MM.1S (cell line): ENCODE measurements at regions not wholly inside any gene's neighbourhood (a gene's known extent, or its start where the extent isn't known, plus 50 kb on each side); places are given as distances from the start of the nearest gene placed in this dataset.

Source experiments
- CTCF ChIP-seq: fragments of 300-600 bp; sonication (generic); IDR thresholded peaks from 2 replicates; pipeline ENCODE4 v1.5.1; 2016; ENCODE audit warnings: antibody characterized with exemption, low read length, mixed read lengths
- EZH2 ChIP-seq: fragments of 300-600 bp; sonication (generic); optimal IDR thresholded peaks from 2 replicates; pipeline ENCODE3; 2017; ENCODE audit warnings: low read depth, mild to moderate bottlenecking, antibody characterized with exemption, low read length, mixed read lengths
- EZH2phosphoT487 ChIP-seq: fragments of 300-600 bp; sonication (generic); IDR thresholded peaks from 2 replicates; pipeline ENCODE4 v1.6.1; 2018; ENCODE audit warnings: antibody characterized with exemption, low read length

DNA sequence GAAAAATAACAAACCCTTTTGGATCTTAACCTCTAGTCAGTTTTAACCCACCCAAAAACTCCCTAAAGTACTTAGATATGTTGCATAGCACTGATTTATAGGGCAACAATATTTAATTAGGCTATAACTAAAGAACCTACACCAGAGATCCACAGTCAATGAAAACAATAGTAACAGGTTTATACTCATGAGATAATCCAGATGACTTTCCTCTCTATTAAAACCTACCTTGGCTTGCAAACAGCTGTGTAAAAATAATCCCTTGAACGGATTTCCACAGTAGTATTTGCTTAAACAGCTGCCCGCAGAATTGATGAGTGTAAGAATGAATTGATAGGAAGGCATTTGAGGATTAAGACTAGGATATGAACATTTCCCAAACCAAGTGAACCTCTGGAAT lies 104.3 kb upstream of the PTPRR start:
- TF ChIP-seq CTCF (no peak), EZH2 (no peak), EZH2phosphoT487 (no peak)
